ENCODE measurements at regions not wholly inside any gene's neighbourhood (a gene's known extent, or its start where the extent isn't known, plus 50 kb on each side); places are given as distances from the start of the nearest gene placed in this dataset.

DNA sequence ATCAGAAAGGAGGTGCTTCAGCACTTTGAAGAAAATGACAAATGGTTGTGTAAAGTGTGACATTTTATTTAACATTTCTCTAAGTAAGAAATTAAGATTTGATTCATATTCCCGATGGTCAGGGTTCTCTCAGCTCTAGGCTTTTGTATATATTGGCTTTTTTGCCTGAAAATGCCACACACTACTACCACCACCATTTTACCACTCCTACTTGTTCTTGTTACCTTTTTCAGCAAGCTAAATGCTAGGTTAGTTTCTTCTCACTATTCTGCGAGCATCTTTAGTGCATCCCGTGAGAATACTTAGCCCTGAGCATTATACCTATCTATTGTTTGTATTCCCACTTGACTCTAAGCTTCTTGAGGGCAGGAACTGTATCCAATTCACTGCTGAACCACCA, 177.6 kb upstream of the MTNR1B start:
- no peak for TF ChIP-seq EZH2phosphoT487 (IDR thresholded peaks at IDR 0.05; ENCODE audit: borderline replicate concordance, low read length)
- no peak for TF ChIP-seq EZH2 (IDR thresholded peaks at IDR 0.05; ENCODE audit: low read length, unreplicated experiment)
- TF ChIP-seq, protein P1, sequence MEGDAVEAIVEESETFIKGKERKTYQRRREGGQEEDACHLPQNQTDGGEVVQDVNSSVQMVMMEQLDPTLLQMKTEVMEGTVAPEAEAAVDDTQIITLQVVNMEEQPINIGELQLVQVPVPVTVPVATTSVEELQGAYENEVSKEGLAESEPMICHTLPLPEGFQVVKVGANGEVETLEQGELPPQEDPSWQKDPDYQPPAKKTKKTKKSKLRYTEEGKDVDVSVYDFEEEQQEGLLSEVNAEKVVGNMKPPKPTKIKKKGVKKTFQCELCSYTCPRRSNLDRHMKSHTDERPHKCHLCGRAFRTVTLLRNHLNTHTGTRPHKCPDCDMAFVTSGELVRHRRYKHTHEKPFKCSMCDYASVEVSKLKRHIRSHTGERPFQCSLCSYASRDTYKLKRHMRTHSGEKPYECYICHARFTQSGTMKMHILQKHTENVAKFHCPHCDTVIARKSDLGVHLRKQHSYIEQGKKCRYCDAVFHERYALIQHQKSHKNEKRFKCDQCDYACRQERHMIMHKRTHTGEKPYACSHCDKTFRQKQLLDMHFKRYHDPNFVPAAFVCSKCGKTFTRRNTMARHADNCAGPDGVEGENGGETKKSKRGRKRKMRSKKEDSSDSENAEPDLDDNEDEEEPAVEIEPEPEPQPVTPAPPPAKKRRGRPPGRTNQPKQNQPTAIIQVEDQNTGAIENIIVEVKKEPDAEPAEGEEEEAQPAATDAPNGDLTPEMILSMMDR (conservative IDR thresholded peaks at IDR 0.05; ENCODE audit: low read depth, low read length) = no peak
- Histone ChIP-seq H3K27ac (ENCODE audit: low read length) (no peak overlapping the region), H3K9me2 (replicated peaks; ENCODE audit: low read length) (no peaks in the 10 kb centered on the region), H3K9me3 (ENCODE audit: low read length) (no peaks in the 10 kb centered on the region), H3K4me3 (ENCODE audit: low read length) (no peak overlapping the region), H3F3A (ENCODE audit: low read length, unreplicated experiment) (no peaks in the 10 kb centered on the region), H3K4me1 (ENCODE audit: insufficient read depth, low read length) (no peaks in the 10 kb centered on the region), H3K4me2 (ENCODE audit: low read length) (no peak overlapping the region), H3K36me3 (ENCODE audit: low read depth, low read length) (no peaks in the 10 kb centered on the region), H2AFZ (ENCODE audit: low read length) (no peak overlapping the region), H3K27me3 (ENCODE audit: low read length) (peaks cover 22% of the 10 kb centered on the region; the same call in 1 of the 2 replicates), H4K20me1 (ENCODE audit: low read length) (no peaks in the 10 kb centered on the region), H3K9ac (ENCODE audit: low read length) (no peak overlapping the region), H3K79me2 (ENCODE audit: low read length) (no peaks in the 10 kb centered on the region)
- CTCF ChIA-PET = no interaction called here
- intact Hi-C loops (cut with micrococcal nuclease) = no loop called here
- POLR2A ChIA-PET (ENCODE audit: unreplicated experiment) = no interaction called here
- DNase-seq = no peak
- no peak for ATAC-seq
- no TSS peak for BruUV-seq (replicated peaks)

DNA sequence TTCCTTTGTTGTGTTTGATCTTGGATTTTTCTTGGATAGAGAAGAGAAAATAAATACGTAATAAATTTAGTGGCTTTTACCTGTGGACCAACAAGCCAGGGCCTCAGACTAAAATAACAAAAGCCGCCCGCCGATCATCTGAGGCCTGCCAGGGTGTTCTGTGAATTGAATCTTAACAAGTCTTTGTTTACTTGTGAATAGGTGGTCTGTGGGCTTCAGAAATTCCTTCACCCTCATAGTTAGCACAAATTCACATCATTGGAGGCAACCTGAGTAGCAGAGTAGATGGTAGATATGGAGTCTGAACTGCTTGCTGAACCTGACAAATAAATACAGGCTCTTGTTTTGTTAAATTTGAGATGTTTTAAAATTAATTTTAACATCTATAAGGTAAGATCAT, 176.3 kb upstream of the MTNR1B start:
- no peaks in the 10 kb centered on the region for H3K9me2 ChIP-seq (replicated peaks; ENCODE audit: low read length)
- intact Hi-C loops (cut with micrococcal nuclease) = no loop called here
- H3K79me2 ChIP-seq (ENCODE audit: low read length) = no peaks in the 10 kb centered on the region
- H3K4me1 ChIP-seq (ENCODE audit: insufficient read depth, low read length) = no peaks in the 10 kb centered on the region
- H3K9ac ChIP-seq (ENCODE audit: low read length) = no peak overlapping the region
- H3K4me2 ChIP-seq (ENCODE audit: low read length) = no peak overlapping the region
- ChIA-PET POLR2A (ENCODE audit: unreplicated experiment) (no interaction called here), CTCF (no interaction called here)
- BruUV-seq (replicated peaks) = no TSS peak
- DNase-seq (no peak), ATAC-seq (no peak)
- no peaks in the 10 kb centered on the region for H4K20me1 ChIP-seq (ENCODE audit: low read length)
- no peak for TF ChIP-seq EZH2phosphoT487 (IDR thresholded peaks at IDR 0.05; ENCODE audit: borderline replicate concordance, low read length)
- peaks cover 32% of the 10 kb centered on the region; the same call in 1 of the 2 replicates for H3K27me3 ChIP-seq (ENCODE audit: low read length)
- no peaks in the 10 kb centered on the region for H3K36me3 ChIP-seq (ENCODE audit: low read depth, low read length)
- no peak overlapping the region for H3K27ac ChIP-seq (ENCODE audit: low read length)
- H3F3A ChIP-seq (ENCODE audit: low read length, unreplicated experiment) = no peaks in the 10 kb centered on the region
- no peaks in the 10 kb centered on the region for H3K9me3 ChIP-seq (ENCODE audit: low read length)
- H2AFZ ChIP-seq (ENCODE audit: low read length) = no peak overlapping the region
- no peak overlapping the region for H3K4me3 ChIP-seq (ENCODE audit: low read length)

DNA sequence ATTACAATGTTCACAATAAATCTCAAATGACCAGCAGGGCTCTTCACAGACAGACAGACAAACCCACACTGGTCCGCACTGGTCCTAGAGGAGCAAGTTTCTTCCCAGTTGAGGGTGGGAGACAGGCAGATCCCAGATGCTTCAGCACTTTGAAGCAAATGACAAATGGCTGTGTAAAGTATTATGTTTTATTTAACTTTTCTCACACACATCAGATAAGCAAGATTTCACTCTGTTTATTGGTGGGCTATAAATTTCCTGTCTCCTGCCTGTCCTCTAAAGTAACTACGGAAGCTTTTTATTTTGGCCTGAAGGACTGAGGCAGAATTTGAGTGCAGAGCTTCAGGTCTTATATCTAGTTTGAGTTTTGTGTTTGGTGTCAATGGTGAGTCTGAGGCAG, 174.7 kb upstream of the MTNR1B start:
- TF ChIP-seq EZH2phosphoT487 (IDR thresholded peaks at IDR 0.05; ENCODE audit: borderline replicate concordance, low read length) = no peak
- intact Hi-C loops (cut with micrococcal nuclease) = no loop called here
- no peak overlapping the region for H3K27ac ChIP-seq (ENCODE audit: low read length)
- no peaks in the 10 kb centered on the region for H4K20me1 ChIP-seq (ENCODE audit: low read length)
- H3K9me2 ChIP-seq (replicated peaks; ENCODE audit: low read length) = no peaks in the 10 kb centered on the region
- no peaks in the 10 kb centered on the region for H3K79me2 ChIP-seq (ENCODE audit: low read length)
- ChIA-PET CTCF (no interaction called here), POLR2A (ENCODE audit: unreplicated experiment) (no interaction called here)
- H3K9me3 ChIP-seq (ENCODE audit: low read length) = no peaks in the 10 kb centered on the region
- H3K4me1 ChIP-seq (ENCODE audit: insufficient read depth, low read length) = no peaks in the 10 kb centered on the region
- H3K9ac ChIP-seq (ENCODE audit: low read length) = no peak overlapping the region
- ATAC-seq (no peak), DNase-seq (no peak)
- H3F3A ChIP-seq (ENCODE audit: low read length, unreplicated experiment) = no peaks in the 10 kb centered on the region
- H3K4me3 ChIP-seq (ENCODE audit: low read length) = no peak overlapping the region
- peaks cover 34% of the 10 kb centered on the region; the same call in 1 of the 2 replicates for H3K27me3 ChIP-seq (ENCODE audit: low read length)
- no peak overlapping the region for H3K4me2 ChIP-seq (ENCODE audit: low read length)
- BruUV-seq (replicated peaks) = no TSS peak
- no peaks in the 10 kb centered on the region for H3K36me3 ChIP-seq (ENCODE audit: low read depth, low read length)
- no peak overlapping the region for H2AFZ ChIP-seq (ENCODE audit: low read length)

DNA sequence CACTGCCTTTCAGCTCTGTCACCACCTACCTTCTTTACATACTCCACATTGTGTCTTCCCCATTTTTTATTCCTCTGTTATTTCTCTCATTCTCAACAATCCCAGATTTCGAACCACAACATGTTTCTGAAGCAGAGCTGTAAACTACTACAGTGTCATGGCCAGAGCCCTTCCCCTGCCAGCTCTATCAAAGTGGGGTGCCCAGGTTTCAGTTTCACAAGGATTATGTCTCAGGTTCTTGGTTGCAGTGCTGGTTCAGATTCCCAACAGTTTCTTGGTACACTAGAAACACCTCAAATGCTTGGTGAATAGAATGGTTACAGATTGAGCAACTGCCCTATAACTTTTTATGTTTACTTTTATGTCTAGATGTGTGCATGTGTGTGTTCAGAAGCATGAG, 172.7 kb upstream of the MTNR1B start:
- Histone ChIP-seq H3K9me3 (ENCODE audit: low read length) (no peaks in the 10 kb centered on the region), H2AFZ (ENCODE audit: low read length) (no peak overlapping the region), H3K27me3 (ENCODE audit: low read length) (peaks cover 42% of the 10 kb centered on the region; the same call in 1 of the 2 replicates), H3K4me2 (ENCODE audit: low read length) (no peak overlapping the region), H3K36me3 (ENCODE audit: low read depth, low read length) (no peaks in the 10 kb centered on the region), H3F3A (ENCODE audit: low read length, unreplicated experiment) (no peaks in the 10 kb centered on the region), H3K79me2 (ENCODE audit: low read length) (no peaks in the 10 kb centered on the region), H3K27ac (ENCODE audit: low read length) (no peak overlapping the region), H3K4me1 (ENCODE audit: insufficient read depth, low read length) (no peaks in the 10 kb centered on the region), H3K9me2 (replicated peaks; ENCODE audit: low read length) (no peaks in the 10 kb centered on the region), H3K4me3 (ENCODE audit: low read length) (no peak overlapping the region), H4K20me1 (ENCODE audit: low read length) (no peaks in the 10 kb centered on the region), H3K9ac (ENCODE audit: low read length) (no peak overlapping the region)
- CTCF ChIA-PET = no interaction called here
- TF ChIP-seq, protein P1 (conservative IDR thresholded peaks at IDR 0.05; ENCODE audit: low read depth, low read length) = no peak
- TF ChIP-seq EZH2phosphoT487 (IDR thresholded peaks at IDR 0.05; ENCODE audit: borderline replicate concordance, low read length) = no peak
- no peak for TF ChIP-seq EZH2 (IDR thresholded peaks at IDR 0.05; ENCODE audit: low read length, unreplicated experiment)
- no TSS peak for BruUV-seq (replicated peaks)
- DNase-seq (no peak), ATAC-seq (no peak)
- POLR2A ChIA-PET (ENCODE audit: unreplicated experiment) = no interaction called here
- intact Hi-C loops (cut with micrococcal nuclease) = no loop called here
